HEK293T (cell line): ENCODE measurements at regions not wholly inside any gene's neighbourhood (a gene's known extent, or its start where the extent isn't known, plus 50 kb on each side); places are given as distances from the start of the nearest gene placed in this dataset.
A peak's percentile ranks its signal among the peaks of the same experiment; 100 is the strongest.

Experiments
- CTCF ChIA-PET: fragments of 350-600 bp; formaldehyde crosslinking; extraction: SDS; loops from one replicate; lab custom pipeline; 2021; ENCODE audit warnings: antibody characterized with exemption, inconsistent platforms; lab: Yijun Ruan, JAX
- POLR2A ChIA-PET: fragments of 350-600 bp; formaldehyde crosslinking; extraction: SDS; loops from one replicate; lab custom pipeline; 2020; ENCODE audit warnings: antibody characterized with exemption, inconsistent platforms; lab: Yijun Ruan, JAX
- DNase-seq: peaks from one replicate; pipeline ENCODE4 v3.0.0; 2012; ENCODE audit warnings: mixed read lengths; ENCODE audit errors: extremely low spot score
- ARNT ChIP-seq: fragments of 450-650 bp; IDR thresholded peaks from 2 replicates; pipeline ENCODE4 v1.6.1; 2017; ENCODE audit warnings: mild to moderate bottlenecking
- BHLHE40 ChIP-seq: fragments of 450-650 bp; IDR thresholded peaks from 2 replicates; pipeline ENCODE4 v1.6.1; 2016; ENCODE audit warnings: mild to moderate bottlenecking, moderate library complexity, borderline replicate concordance
- CTBP1 ChIP-seq: fragments of 450-650 bp; IDR thresholded peaks from 2 replicates; pipeline ENCODE4 v1.6.1; 2016; ENCODE audit warnings: borderline replicate concordance
- ELF4 ChIP-seq: fragments of 450-650 bp; IDR thresholded peaks from 2 replicates; pipeline ENCODE4 v1.6.1; 2017; ENCODE audit warnings: antibody characterized with exemption
- FOXA1 ChIP-seq: fragments of 450-650 bp; IDR thresholded peaks from 2 replicates; pipeline ENCODE4 v1.6.1; 2016; ENCODE audit warnings: mild to moderate bottlenecking
- FOXK2 ChIP-seq: fragments of 450-650 bp; IDR thresholded peaks from 2 replicates; pipeline ENCODE4 v1.6.1; 2016; ENCODE audit warnings: mild to moderate bottlenecking
- FOXM1 ChIP-seq: fragments of 450-650 bp; IDR thresholded peaks from 2 replicates; pipeline ENCODE4 v1.6.1; 2017; ENCODE audit warnings: mild to moderate bottlenecking, borderline replicate concordance
- HDGF ChIP-seq: fragments of 450-650 bp; IDR thresholded peaks from 2 replicates; pipeline ENCODE4 v1.6.1; 2017; ENCODE audit warnings: antibody characterized with exemption, borderline replicate concordance
- L3MBTL2 ChIP-seq: fragments of 450-650 bp; conservative IDR thresholded peaks from 2 replicates; pipeline ENCODE4 v1.6.1; 2016; ENCODE audit warnings: mild to moderate bottlenecking
- LEF1 ChIP-seq: fragments of 450-650 bp; IDR thresholded peaks from 2 replicates; pipeline ENCODE4 v1.6.1; 2017; ENCODE audit warnings: mild to moderate bottlenecking, borderline replicate concordance
- NFRKB ChIP-seq: fragments of 450-650 bp; IDR thresholded peaks from 2 replicates; pipeline ENCODE4 v1.6.1; 2016; ENCODE audit warnings: mild to moderate bottlenecking, moderate library complexity
- SP1 ChIP-seq: fragments of 450-650 bp; IDR thresholded peaks from 2 replicates; pipeline ENCODE4 v1.6.1; 2017
- SUZ12 ChIP-seq: fragments of 450-650 bp; IDR thresholded peaks from 2 replicates; pipeline ENCODE4 v1.6.1; 2016; ENCODE audit warnings: mild to moderate bottlenecking
- TARDBP ChIP-seq: fragments of 450-650 bp; IDR thresholded peaks from 2 replicates; pipeline ENCODE4 v1.6.1; 2016
- ZNF384 ChIP-seq: fragments of 450-650 bp; IDR thresholded peaks from 2 replicates; pipeline ENCODE4 v1.6.1; 2016
- TF ChIP-seq, protein P1 (sequence below): fragments of 450-650 bp; IDR thresholded peaks from 2 replicates; pipeline ENCODE4 v1.6.1; 2016

DNA sequence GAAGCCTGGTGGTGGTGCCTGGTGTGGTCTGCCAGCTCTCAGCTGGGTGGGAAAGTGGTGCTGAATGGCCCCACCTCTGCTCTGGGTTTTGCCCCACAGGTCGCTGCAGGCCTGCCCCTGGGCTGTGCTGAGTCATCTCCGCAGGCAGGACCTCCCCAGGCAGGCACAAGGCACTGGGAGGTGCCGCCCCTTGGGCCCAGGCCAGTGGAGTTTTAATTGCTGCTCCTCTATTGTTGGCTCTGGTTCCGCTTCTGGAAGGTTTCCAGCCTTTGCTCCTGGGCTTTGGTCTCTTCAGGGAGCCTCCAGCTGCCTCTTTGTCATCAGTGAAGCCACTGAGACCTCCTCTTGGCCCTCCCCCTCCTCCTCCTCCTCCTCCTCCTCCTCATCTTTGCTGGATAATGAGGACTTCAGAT is 180.3 kb upstream of the GRB10 start:
- DNase-seq = peak; percentile 28
- POLR2A ChIA-PET = interaction anchor here (0.6 kb wide), 1 partner anchor 8 kb away, joined by 3 read pairs; no protein-coding TSS in a partner anchor
- TF ChIP-seq CTBP1 = no peak
- no peak for TF ChIP-seq TARDBP
- no peak for TF ChIP-seq SP1
- TF ChIP-seq L3MBTL2 = no peak
- TF ChIP-seq LEF1 = no peak
- CTCF ChIA-PET = no interaction called here

DNA sequence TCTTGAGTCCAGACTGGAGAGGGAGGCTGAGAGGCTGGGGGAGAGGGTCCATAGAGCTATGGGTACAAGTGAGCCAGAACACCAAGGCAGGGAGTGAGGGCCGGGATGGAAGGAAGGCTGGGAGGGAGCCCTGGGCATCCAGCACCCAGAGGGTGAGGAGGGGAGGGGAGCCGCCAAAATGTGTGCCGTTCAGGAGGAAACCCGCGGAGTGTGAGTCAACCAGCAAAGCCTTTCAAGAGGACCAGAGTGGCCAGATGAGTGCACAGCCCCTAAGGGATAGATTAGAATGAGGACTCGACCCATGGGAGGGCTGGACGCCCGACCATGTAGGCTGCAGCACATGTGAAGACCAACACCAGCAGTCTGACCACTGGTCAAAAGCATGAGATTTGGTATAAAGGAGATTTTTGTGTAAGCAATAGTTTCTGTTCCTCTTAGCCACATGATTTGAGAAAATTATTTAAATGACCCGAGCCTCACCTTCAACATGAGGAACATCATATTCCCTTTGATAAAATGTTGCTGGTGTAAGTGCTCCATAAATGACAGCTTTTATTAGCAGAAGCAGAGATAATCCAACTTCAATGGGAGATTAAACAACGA is 179.7 kb upstream of the GRB10 start:
- TF ChIP-seq SP1 = no peak
- no peak for TF ChIP-seq HDGF
- TF ChIP-seq FOXK2 = no peak
- TF ChIP-seq, protein P1, sequence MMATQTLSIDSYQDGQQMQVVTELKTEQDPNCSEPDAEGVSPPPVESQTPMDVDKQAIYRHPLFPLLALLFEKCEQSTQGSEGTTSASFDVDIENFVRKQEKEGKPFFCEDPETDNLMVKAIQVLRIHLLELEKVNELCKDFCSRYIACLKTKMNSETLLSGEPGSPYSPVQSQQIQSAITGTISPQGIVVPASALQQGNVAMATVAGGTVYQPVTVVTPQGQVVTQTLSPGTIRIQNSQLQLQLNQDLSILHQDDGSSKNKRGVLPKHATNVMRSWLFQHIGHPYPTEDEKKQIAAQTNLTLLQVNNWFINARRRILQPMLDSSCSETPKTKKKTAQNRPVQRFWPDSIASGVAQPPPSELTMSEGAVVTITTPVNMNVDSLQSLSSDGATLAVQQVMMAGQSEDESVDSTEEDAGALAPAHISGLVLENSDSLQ = no peak
- no peak for TF ChIP-seq CTBP1
- TF ChIP-seq TARDBP = no peak
- TF ChIP-seq ZNF384 = no peak
- TF ChIP-seq FOXM1 = no peak
- POLR2A ChIA-PET = interaction anchor here (0.6 kb wide), 1 partner anchor 9 kb away, joined by 3 read pairs; no protein-coding TSS in a partner anchor
- no peak for DNase-seq
- CTCF ChIA-PET = no interaction called here

DNA sequence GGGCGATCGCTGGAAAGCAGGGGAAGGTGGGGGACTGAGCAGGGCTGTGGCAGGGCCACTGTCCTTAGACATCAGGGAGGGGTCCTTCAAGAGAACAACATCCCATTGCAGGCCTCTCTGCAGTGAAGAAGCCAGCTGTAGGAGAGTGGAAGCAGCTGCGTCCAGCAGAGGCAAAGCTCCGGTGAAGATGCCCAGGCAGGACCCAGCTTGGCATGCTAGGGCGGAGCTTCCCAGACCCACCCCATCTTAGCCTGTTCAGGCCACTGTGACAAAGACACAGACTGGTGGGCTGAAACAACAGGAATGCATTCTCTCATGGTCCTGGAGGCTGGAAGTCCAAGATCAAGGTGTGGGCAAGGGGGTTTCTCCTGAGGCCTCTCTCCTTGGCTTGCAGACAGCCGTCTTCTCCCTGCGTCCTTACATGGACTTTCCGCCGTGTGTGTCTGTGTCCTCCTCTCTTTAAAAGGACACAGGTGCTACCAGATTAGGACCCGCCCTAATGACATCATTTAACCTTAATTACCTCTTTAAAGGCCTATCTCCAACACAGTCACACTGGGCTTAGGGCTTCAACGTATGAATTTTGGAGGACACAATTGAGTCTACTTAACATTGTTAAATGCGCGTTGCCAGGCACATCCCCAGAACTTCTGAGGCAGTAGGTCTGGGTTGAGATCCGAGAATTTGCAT is 178.1 kb upstream of the GRB10 start:
- no peak for DNase-seq
- ChIA-PET CTCF (no interaction called here), POLR2A (interaction anchor here (0.7 kb wide), 1 partner anchor 10 kb away, joined by 4 read pairs; no protein-coding TSS in a partner anchor)
- no peak for TF ChIP-seq HDGF
- no peak for TF ChIP-seq CTBP1
- TF ChIP-seq FOXK2 = no peak
- TF ChIP-seq ZNF384 = no peak
- no peak for TF ChIP-seq ARNT
- TF ChIP-seq FOXA1 = no peak
- no peak for TF ChIP-seq L3MBTL2
- no peak for TF ChIP-seq TARDBP
- TF ChIP-seq LEF1 = no peak
- TF ChIP-seq ELF4 = no peak
- no peak for TF ChIP-seq NFRKB
- no peak for TF ChIP-seq SP1
- no peak for TF ChIP-seq BHLHE40
- no peak for TF ChIP-seq FOXM1
- TF ChIP-seq, protein P1 = no peak
- TF ChIP-seq SUZ12 = no peak

DNA sequence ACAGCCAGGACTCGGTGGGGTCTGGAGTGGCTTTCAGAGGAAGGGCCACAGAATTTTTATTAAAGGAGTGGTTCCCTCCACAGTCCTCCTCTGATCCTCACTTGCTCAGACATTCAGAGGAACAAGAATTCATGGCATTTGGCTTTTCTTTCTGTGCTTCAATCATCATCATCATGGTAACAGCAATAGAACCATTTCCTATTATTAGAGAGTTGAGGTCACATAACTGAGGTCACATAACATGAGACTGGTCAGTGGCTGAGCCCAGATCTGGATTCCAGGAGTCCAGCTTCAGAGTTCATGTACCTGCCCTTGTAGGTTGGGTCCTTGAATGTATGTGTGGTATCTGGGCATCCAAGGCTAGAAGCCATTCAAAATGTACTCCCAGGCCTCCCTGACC is 177.3 kb upstream of the GRB10 start:
- no peak for TF ChIP-seq LEF1
- no peak for TF ChIP-seq TARDBP
- no peak for TF ChIP-seq SP1
- TF ChIP-seq BHLHE40 = no peak
- no peak for TF ChIP-seq ELF4
- TF ChIP-seq, protein P1 = no peak
- TF ChIP-seq ARNT = no peak
- TF ChIP-seq HDGF = no peak
- TF ChIP-seq ZNF384 = no peak
- no peak for TF ChIP-seq FOXM1
- no peak for TF ChIP-seq SUZ12
- TF ChIP-seq L3MBTL2 = no peak
- TF ChIP-seq CTBP1 = no peak
- no peak for TF ChIP-seq FOXA1
- TF ChIP-seq NFRKB = no peak
- no peak for TF ChIP-seq FOXK2
- no peak for DNase-seq
- ChIA-PET CTCF (no interaction called here), POLR2A (interaction anchor here (0.7 kb wide), 1 partner anchor 10 kb away, joined by 4 read pairs; no protein-coding TSS in a partner anchor)

DNA sequence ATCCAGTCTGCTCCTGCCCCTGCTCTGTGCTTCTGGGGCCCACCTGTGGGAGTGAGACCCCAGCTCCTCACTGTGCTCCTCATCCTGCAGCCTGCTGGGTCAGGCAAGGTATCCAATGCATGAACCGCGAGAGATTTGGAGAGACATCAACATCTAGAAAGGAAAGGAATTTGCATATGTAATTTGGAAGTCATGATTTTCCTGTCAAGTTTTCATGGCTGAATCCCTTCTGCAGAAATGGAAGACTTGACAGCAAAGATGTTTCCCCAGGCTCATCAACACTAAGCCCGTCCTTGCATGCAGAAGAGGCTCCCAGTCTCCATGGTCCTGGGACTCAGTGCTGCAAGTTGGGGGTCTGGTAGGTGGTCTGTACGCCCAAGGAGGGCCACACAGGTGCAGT is 176.9 kb upstream of the GRB10 start:
- POLR2A ChIA-PET = no interaction called here
- TF ChIP-seq ARNT = no peak
- TF ChIP-seq TARDBP = no peak
- TF ChIP-seq SUZ12 = no peak
- no peak for TF ChIP-seq BHLHE40
- no peak for TF ChIP-seq FOXK2
- no peak for TF ChIP-seq FOXM1
- TF ChIP-seq, protein P1 = no peak
- no peak for TF ChIP-seq NFRKB
- no peak for TF ChIP-seq HDGF
- TF ChIP-seq L3MBTL2 = no peak
- no peak for TF ChIP-seq SP1
- TF ChIP-seq ZNF384 = no peak
- DNase-seq = no peak
- CTCF ChIA-PET = no interaction called here
